Activated T-helper 17 cell treated with anti-CD3 and anti-CD28 coated beads, Interleukin-2, amount 50 U/mL, for 72 hours (primary cell): ENCODE measurements at regions not wholly inside any gene's neighbourhood (a gene's known extent, or its start where the extent isn't known, plus 50 kb on each side); places are given as distances from the start of the nearest gene placed in this dataset.

Experiments
- ATAC-seq: fragments of 150-1000 bp; cut with Tn5 transposase; replicated peaks from 2 replicates; pipeline ENCODE4 v1.10.0; 2021; ENCODE audit warnings: mild to moderate bottlenecking, moderate library complexity
- H3K27ac Mint-ChIP-seq: one replicate; pipeline ENCODE4 v1.8.0; 2022; ENCODE audit warnings: mixed read lengths
- H3K27me3 Mint-ChIP-seq: one replicate; pipeline ENCODE4 v1.8.0; 2022; ENCODE audit warnings: mixed read lengths
- H3K36me3 Mint-ChIP-seq: one replicate; pipeline ENCODE4 v1.8.0; 2022; ENCODE audit warnings: low read depth, mild to moderate bottlenecking, mixed read lengths
- H3K4me1 Mint-ChIP-seq: one replicate; pipeline ENCODE4 v1.8.0; 2022; ENCODE audit warnings: mixed read lengths
- H3K4me3 Mint-ChIP-seq: one replicate; pipeline ENCODE4 v1.8.0; 2022; ENCODE audit warnings: mild to moderate bottlenecking, mixed read lengths
- H3K9me3 Mint-ChIP-seq: one replicate; pipeline ENCODE4 v1.8.0; 2022; ENCODE audit warnings: mixed read lengths

DNA sequence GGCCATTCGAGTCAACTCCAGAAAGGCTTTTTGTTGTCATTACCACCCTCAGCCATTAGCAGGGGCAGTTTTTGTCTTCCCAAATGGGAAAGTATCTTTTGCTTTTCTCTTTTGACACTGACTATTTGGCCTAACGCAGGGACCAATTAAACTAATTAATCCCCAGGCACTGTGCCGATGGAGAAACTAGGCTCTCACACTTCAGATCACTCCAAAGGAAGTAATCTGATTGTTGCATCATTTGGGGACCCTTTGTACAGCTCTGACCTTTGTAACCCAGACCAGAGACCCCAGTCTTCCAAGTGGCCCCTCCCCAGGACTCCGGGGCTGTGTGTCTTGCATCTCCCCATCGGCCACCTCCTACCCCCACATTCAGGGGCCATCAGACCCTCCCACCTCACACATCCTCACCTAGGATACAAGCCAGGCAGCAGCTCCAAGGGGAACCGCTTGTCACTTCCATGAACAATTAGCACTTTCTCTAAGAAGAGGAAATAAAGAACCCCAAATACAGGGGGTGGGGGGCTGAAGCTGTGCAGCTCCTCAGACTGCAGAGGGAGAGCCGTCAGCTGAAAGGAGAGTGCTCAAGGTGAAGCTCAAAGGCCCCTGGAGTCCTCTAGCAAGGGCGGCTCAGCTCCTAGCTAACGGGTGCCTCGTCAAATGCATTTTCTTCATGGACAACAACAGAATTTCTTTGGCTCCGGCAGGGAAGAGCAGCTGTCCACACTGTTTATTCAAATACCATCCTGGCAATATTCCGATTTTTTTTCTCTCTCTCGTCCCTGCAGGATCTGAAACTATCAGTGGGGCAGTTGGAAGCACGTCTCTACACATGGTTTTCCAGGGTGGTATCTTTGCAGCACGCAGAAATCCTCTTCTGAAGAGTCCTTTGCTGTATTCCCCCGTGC, 64.3 kb upstream of the DIO3 start:
- H3K36me3 Mint-ChIP-seq: no peaks in the 10 kb centered on the region
- ATAC-seq: no peak
- peaks cover 22% of the 10 kb centered on the region for H3K27me3 Mint-ChIP-seq
- H3K4me3 Mint-ChIP-seq: no peak overlapping the region
- no peaks in the 10 kb centered on the region for H3K4me1 Mint-ChIP-seq
- H3K9me3 Mint-ChIP-seq: peaks cover 3% of the 10 kb centered on the region
- H3K27ac Mint-ChIP-seq: no peak overlapping the region

GRCh38 chr14:101497684-101498525, 63.4 kb upstream of the DIO3 start:
- Mint-ChIP-seq H3K9me3 (peaks cover 3% of the 10 kb centered on the region), H3K4me3 (no peak overlapping the region), H3K27ac (no peak overlapping the region), H3K4me1 (no peaks in the 10 kb centered on the region), H3K27me3 (peaks cover 22% of the 10 kb centered on the region), H3K36me3 (no peaks in the 10 kb centered on the region)
- ATAC-seq: no peak

- no peaks in the 10 kb centered on the region for H3K36me3 Mint-ChIP-seq
- no peaks in the 10 kb centered on the region for H3K4me1 Mint-ChIP-seq
- H3K27me3 Mint-ChIP-seq: peaks cover 22% of the 10 kb centered on the region
- no peak for ATAC-seq
- H3K9me3 Mint-ChIP-seq: peaks cover 3% of the 10 kb centered on the region
- no peak overlapping the region for H3K27ac Mint-ChIP-seq
- H3K4me3 Mint-ChIP-seq: no peak overlapping the region
These were observed 62.8 kb upstream of the DIO3 start for GRCh38 chr14:101498526-101498860.

- Mint-ChIP-seq H3K27ac (no peak overlapping the region), H3K4me3 (no peak overlapping the region), H3K4me1 (no peaks in the 10 kb centered on the region), H3K9me3 (no peaks in the 10 kb centered on the region), H3K27me3 (peaks cover 22% of the 10 kb centered on the region), H3K36me3 (no peaks in the 10 kb centered on the region)
- ATAC-seq: no peak
These were observed 62.2 kb upstream of the DIO3 start for GRCh38 chr14:101499080-101499479.

- no peaks in the 10 kb centered on the region for H3K36me3 Mint-ChIP-seq
- H3K27ac Mint-ChIP-seq: no peak overlapping the region
- no peaks in the 10 kb centered on the region for H3K4me1 Mint-ChIP-seq
- no peaks in the 10 kb centered on the region for H3K9me3 Mint-ChIP-seq
- peaks cover 24% of the 10 kb centered on the region for H3K27me3 Mint-ChIP-seq
- H3K4me3 Mint-ChIP-seq: no peak overlapping the region
- no peak for ATAC-seq
These were observed 61.8 kb upstream of the DIO3 start for GRCh38 chr14:101499513-101499912.

DNA sequence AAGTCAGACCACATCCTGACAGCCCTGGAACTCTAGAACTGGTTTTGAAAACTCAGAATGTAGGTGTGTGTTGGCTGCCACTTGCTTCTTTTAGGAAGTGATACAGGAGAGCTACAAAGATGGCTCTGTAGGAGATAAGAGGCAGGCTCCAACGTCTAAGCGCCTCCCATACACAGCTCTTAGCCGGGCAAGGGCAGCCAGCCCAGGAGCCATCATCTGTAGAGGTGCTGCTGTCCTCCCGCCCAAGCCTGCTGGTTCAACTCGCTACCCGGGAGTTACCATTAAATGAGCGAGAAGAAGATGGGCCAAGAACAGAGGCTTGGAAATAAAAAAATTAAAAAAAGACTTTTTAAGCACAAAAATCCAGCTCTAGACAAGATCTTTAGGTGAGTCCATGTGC, 61.2 kb upstream of the DIO3 start:
- Mint-ChIP-seq H3K27ac (no peak overlapping the region), H3K9me3 (no peaks in the 10 kb centered on the region), H3K4me1 (no peaks in the 10 kb centered on the region), H3K4me3 (no peak overlapping the region), H3K36me3 (no peaks in the 10 kb centered on the region), H3K27me3 (peaks cover 24% of the 10 kb centered on the region)
- ATAC-seq: no peak

GRCh38 chr14:101500681-101501080, 60.6 kb upstream of the DIO3 start:
- no peaks in the 10 kb centered on the region for H3K4me1 Mint-ChIP-seq
- H3K27me3 Mint-ChIP-seq: peaks cover 24% of the 10 kb centered on the region
- no peak overlapping the region for H3K27ac Mint-ChIP-seq
- no peaks in the 10 kb centered on the region for H3K36me3 Mint-ChIP-seq
- no peak for ATAC-seq
- no peaks in the 10 kb centered on the region for H3K9me3 Mint-ChIP-seq
- H3K4me3 Mint-ChIP-seq: no peak overlapping the region

GRCh38 chr14:101501341-101501740, 60.0 kb upstream of the DIO3 start:
- H3K27me3 Mint-ChIP-seq: peaks cover 24% of the 10 kb centered on the region
- no peaks in the 10 kb centered on the region for H3K9me3 Mint-ChIP-seq
- no peaks in the 10 kb centered on the region for H3K36me3 Mint-ChIP-seq
- no peak overlapping the region for H3K27ac Mint-ChIP-seq
- no peak for ATAC-seq
- no peaks in the 10 kb centered on the region for H3K4me1 Mint-ChIP-seq
- H3K4me3 Mint-ChIP-seq: no peak overlapping the region

DNA sequence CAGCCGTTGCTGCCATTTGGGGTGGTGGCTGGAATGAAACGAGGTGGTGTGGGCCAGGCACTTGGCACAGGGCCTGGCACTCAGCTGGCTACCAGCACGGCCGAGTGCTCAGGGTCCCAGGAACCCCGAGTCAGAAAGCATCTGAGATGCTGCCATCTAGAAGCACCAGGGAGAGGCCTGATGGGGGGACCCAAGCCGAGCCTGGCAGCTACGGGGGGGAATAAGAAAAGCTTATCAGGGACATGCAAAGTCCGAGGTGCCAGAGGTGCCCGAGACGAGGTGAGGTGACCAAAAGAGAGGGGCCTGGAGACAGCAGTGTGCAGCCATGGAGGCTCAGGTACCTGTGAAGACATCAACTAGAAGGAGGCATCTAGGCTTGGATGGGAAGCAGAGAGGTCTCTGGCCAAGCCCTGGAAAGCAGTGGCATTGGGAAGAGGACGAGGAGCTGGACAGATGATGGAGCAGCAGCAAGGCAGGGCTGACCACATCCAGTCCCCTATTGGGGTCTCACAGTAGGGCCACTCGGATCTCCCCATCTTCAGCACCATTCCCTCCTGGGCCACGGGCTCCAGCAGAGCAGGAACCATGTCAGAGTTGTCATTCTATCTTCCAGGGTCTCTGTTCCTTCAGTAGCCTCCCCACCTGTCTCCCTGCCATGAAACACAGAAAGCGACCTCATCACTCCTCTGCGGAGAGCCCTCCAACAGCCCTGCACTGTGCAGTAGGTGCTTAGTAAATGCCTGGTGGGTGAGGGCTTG, 59.3 kb upstream of the DIO3 start:
- no peaks in the 10 kb centered on the region for H3K36me3 Mint-ChIP-seq
- H3K4me1 Mint-ChIP-seq: no peaks in the 10 kb centered on the region
- H3K9me3 Mint-ChIP-seq: no peaks in the 10 kb centered on the region
- H3K4me3 Mint-ChIP-seq: no peak overlapping the region
- H3K27ac Mint-ChIP-seq: no peak overlapping the region
- H3K27me3 Mint-ChIP-seq: peaks cover 23% of the 10 kb centered on the region
- no peak for ATAC-seq

GRCh38 chr14:101502761-101503392, 58.4 kb upstream of the DIO3 start:
- Mint-ChIP-seq H3K4me1 (no peaks in the 10 kb centered on the region), H3K27me3 (peaks cover 17% of the 10 kb centered on the region), H3K27ac (no peak overlapping the region), H3K9me3 (no peaks in the 10 kb centered on the region), H3K4me3 (no peak overlapping the region), H3K36me3 (no peaks in the 10 kb centered on the region)
- ATAC-seq: no peak

- H3K4me3 Mint-ChIP-seq: no peak overlapping the region
- H3K27ac Mint-ChIP-seq: no peak overlapping the region
- H3K9me3 Mint-ChIP-seq: no peaks in the 10 kb centered on the region
- peaks cover 11% of the 10 kb centered on the region for H3K27me3 Mint-ChIP-seq
- ATAC-seq: no peak
- no peaks in the 10 kb centered on the region for H3K4me1 Mint-ChIP-seq
- no peaks in the 10 kb centered on the region for H3K36me3 Mint-ChIP-seq
These were observed 57.7 kb upstream of the DIO3 start for GRCh38 chr14:101503431-101504095.

GRCh38 chr14:101504096-101504948, 57.0 kb upstream of the DIO3 start:
- Mint-ChIP-seq H3K27ac (no peak overlapping the region), H3K36me3 (no peaks in the 10 kb centered on the region), H3K27me3 (peaks cover 9% of the 10 kb centered on the region), H3K4me1 (no peaks in the 10 kb centered on the region), H3K4me3 (no peak overlapping the region), H3K9me3 (no peaks in the 10 kb centered on the region)
- no peak for ATAC-seq
